ENCODE measurements at regions not wholly inside any gene's neighbourhood (a gene's known extent, or its start where the extent isn't known, plus 50 kb on each side); places are given as distances from the start of the nearest gene placed in this dataset.

DNA sequence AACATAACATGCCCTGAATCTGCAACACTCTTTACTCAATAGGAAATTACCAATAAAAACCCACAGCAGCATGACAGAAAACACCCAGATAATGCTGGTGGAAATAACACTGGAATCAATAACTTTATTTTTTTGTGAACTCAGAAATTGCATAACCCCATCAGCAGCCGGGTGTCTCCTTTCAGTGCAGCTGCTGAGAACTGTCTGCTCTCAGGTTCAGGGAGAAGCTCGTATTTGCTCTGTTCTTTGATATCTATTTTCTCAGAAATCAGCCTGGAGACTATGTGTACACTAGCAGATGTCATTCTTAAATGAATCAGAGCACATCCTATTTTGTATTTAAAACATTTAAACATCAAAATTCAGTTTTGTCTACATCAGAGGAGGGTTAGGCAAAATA, 506.0 kb downstream of the POM121L12 start:
- Histone ChIP-seq H3K9ac (ENCODE audit: low read length) (no peak overlapping the region), H3K79me2 (replicated peaks; ENCODE audit: insufficient read depth, low read length) (no peaks in the 10 kb centered on the region), H3K4me3 (ENCODE audit: low read length) (no peak overlapping the region), H3F3A (ENCODE audit: insufficient read depth, low read length, poor library complexity, severe bottlenecking) (no peaks in the 10 kb centered on the region), H3K27ac (ENCODE audit: low read length) (no peak overlapping the region), H4K20me1 (ENCODE audit: insufficient read depth) (no peaks in the 10 kb centered on the region), H3K9me2 (ENCODE audit: insufficient read depth, low read length) (no peaks in the 10 kb centered on the region), H3K4me2 (ENCODE audit: low read length) (no peak overlapping the region), H3K27me3 (ENCODE audit: insufficient read depth, low read depth, low read length) (no peaks in the 10 kb centered on the region), H2AFZ (ENCODE audit: low read depth, low read length) (no peak overlapping the region), H3K36me3 (ENCODE audit: insufficient read depth, low read length) (no peaks in the 10 kb centered on the region), H3K9me3 (ENCODE audit: low read length) (no peaks in the 10 kb centered on the region)
- TF ChIP-seq, protein P1, sequence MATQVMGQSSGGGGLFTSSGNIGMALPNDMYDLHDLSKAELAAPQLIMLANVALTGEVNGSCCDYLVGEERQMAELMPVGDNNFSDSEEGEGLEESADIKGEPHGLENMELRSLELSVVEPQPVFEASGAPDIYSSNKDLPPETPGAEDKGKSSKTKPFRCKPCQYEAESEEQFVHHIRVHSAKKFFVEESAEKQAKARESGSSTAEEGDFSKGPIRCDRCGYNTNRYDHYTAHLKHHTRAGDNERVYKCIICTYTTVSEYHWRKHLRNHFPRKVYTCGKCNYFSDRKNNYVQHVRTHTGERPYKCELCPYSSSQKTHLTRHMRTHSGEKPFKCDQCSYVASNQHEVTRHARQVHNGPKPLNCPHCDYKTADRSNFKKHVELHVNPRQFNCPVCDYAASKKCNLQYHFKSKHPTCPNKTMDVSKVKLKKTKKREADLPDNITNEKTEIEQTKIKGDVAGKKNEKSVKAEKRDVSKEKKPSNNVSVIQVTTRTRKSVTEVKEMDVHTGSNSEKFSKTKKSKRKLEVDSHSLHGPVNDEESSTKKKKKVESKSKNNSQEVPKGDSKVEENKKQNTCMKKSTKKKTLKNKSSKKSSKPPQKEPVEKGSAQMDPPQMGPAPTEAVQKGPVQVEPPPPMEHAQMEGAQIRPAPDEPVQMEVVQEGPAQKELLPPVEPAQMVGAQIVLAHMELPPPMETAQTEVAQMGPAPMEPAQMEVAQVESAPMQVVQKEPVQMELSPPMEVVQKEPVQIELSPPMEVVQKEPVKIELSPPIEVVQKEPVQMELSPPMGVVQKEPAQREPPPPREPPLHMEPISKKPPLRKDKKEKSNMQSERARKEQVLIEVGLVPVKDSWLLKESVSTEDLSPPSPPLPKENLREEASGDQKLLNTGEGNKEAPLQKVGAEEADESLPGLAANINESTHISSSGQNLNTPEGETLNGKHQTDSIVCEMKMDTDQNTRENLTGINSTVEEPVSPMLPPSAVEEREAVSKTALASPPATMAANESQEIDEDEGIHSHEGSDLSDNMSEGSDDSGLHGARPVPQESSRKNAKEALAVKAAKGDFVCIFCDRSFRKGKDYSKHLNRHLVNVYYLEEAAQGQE (IDR thresholded peaks at IDR 0.05; ENCODE audit: borderline replicate concordance), result no peak
- TF ChIP-seq MXI1 (conservative IDR thresholded peaks at IDR 0.05; ENCODE audit: poor library complexity, severe bottlenecking) (no peak), RAD21 (conservative IDR thresholded peaks at IDR 0.05) (no peak), EZH2 (IDR thresholded peaks at IDR 0.05; ENCODE audit: borderline replicate concordance, insufficient read depth, low read length, poor library complexity, severe bottlenecking) (no peak), SMC3 (conservative IDR thresholded peaks at IDR 0.05; ENCODE audit: poor library complexity) (no peak), TAF1 (IDR thresholded peaks at IDR 0.05; ENCODE audit: low read depth) (no peak), POLR2AphosphoS5 (IDR thresholded peaks at IDR 0.05) (no peak), EP300 (conservative IDR thresholded peaks at IDR 0.05; ENCODE audit: poor library complexity, severe bottlenecking) (no peak)
- TF ChIP-seq, protein P2, sequence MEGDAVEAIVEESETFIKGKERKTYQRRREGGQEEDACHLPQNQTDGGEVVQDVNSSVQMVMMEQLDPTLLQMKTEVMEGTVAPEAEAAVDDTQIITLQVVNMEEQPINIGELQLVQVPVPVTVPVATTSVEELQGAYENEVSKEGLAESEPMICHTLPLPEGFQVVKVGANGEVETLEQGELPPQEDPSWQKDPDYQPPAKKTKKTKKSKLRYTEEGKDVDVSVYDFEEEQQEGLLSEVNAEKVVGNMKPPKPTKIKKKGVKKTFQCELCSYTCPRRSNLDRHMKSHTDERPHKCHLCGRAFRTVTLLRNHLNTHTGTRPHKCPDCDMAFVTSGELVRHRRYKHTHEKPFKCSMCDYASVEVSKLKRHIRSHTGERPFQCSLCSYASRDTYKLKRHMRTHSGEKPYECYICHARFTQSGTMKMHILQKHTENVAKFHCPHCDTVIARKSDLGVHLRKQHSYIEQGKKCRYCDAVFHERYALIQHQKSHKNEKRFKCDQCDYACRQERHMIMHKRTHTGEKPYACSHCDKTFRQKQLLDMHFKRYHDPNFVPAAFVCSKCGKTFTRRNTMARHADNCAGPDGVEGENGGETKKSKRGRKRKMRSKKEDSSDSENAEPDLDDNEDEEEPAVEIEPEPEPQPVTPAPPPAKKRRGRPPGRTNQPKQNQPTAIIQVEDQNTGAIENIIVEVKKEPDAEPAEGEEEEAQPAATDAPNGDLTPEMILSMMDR (IDR thresholded peaks at IDR 0.05; ENCODE audit: poor library complexity, severe bottlenecking), result no peak

DNA sequence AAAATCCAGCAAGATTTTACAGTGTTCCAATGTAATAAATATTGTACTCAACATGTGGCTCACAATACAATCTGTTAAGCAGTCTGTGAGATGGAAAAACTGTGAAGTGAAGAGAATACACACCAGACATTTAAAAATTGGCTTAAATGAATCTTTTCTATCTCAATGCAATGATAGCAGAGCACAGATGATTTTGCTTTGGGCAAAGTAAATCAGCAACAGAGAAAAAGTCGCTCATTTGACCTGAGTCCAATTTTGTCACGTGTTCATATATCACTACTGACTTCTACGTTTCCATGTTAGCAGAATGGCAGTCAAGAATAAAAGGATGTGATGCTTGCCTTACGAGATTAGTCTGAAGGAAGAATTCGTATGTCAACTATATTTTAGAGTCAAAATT, 506.7 kb downstream of the POM121L12 start:
- TF ChIP-seq MXI1 (conservative IDR thresholded peaks at IDR 0.05; ENCODE audit: poor library complexity, severe bottlenecking) (no peak), SMC3 (conservative IDR thresholded peaks at IDR 0.05; ENCODE audit: poor library complexity) (no peak), EZH2 (IDR thresholded peaks at IDR 0.05; ENCODE audit: borderline replicate concordance, insufficient read depth, low read length, poor library complexity, severe bottlenecking) (no peak), EP300 (conservative IDR thresholded peaks at IDR 0.05; ENCODE audit: poor library complexity, severe bottlenecking) (no peak), POLR2AphosphoS5 (IDR thresholded peaks at IDR 0.05) (no peak), RAD21 (conservative IDR thresholded peaks at IDR 0.05) (no peak), TAF1 (IDR thresholded peaks at IDR 0.05; ENCODE audit: low read depth) (no peak)
- TF ChIP-seq, protein P2 (IDR thresholded peaks at IDR 0.05; ENCODE audit: poor library complexity, severe bottlenecking), result no peak
- TF ChIP-seq, protein P1 (IDR thresholded peaks at IDR 0.05; ENCODE audit: borderline replicate concordance), result no peak
- Histone ChIP-seq H3K9me2 (ENCODE audit: insufficient read depth, low read length) (no peaks in the 10 kb centered on the region), H3K4me2 (ENCODE audit: low read length) (no peak overlapping the region), H3F3A (ENCODE audit: insufficient read depth, low read length, poor library complexity, severe bottlenecking) (no peaks in the 10 kb centered on the region), H3K27me3 (ENCODE audit: insufficient read depth, low read depth, low read length) (no peaks in the 10 kb centered on the region), H3K9me3 (ENCODE audit: low read length) (no peaks in the 10 kb centered on the region), H3K27ac (ENCODE audit: low read length) (no peak overlapping the region), H3K9ac (ENCODE audit: low read length) (no peak overlapping the region), H4K20me1 (ENCODE audit: insufficient read depth) (no peaks in the 10 kb centered on the region), H3K36me3 (ENCODE audit: insufficient read depth, low read length) (no peaks in the 10 kb centered on the region), H3K79me2 (replicated peaks; ENCODE audit: insufficient read depth, low read length) (no peaks in the 10 kb centered on the region), H3K4me3 (ENCODE audit: low read length) (no peak overlapping the region), H2AFZ (ENCODE audit: low read depth, low read length) (no peak overlapping the region)

Measured in neural cell (in vitro differentiated cells).